ENCODE measurements at regions not wholly inside any gene's neighbourhood (a gene's known extent, or its start where the extent isn't known, plus 50 kb on each side); places are given as distances from the start of the nearest gene placed in this dataset.

- Histone ChIP-seq H3K79me2 (ENCODE audit: insufficient read depth, low read length) (no peaks in the 10 kb centered on the region), H3K27me3 (ENCODE audit: insufficient read depth, low read length) (no peaks in the 10 kb centered on the region), H3K4me3 (ENCODE audit: insufficient read depth, low read length) (no peak overlapping the region), H4K20me1 (ENCODE audit: insufficient read depth, low read length) (no peaks in the 10 kb centered on the region), H2AFZ (ENCODE audit: low read length) (no peak overlapping the region), H3K36me3 (ENCODE audit: insufficient read depth, low read length) (no peaks in the 10 kb centered on the region), H3K4me1 (ENCODE audit: insufficient read depth, low read length) (no peaks in the 10 kb centered on the region), H3K9me3 (ENCODE audit: low read depth, low read length) (no peaks in the 10 kb centered on the region), H3K4me2 (ENCODE audit: insufficient read depth, low read length) (no peak overlapping the region), H3K27ac (ENCODE audit: low read depth, low read length) (no peak overlapping the region)
- TF ChIP-seq, protein P1, sequence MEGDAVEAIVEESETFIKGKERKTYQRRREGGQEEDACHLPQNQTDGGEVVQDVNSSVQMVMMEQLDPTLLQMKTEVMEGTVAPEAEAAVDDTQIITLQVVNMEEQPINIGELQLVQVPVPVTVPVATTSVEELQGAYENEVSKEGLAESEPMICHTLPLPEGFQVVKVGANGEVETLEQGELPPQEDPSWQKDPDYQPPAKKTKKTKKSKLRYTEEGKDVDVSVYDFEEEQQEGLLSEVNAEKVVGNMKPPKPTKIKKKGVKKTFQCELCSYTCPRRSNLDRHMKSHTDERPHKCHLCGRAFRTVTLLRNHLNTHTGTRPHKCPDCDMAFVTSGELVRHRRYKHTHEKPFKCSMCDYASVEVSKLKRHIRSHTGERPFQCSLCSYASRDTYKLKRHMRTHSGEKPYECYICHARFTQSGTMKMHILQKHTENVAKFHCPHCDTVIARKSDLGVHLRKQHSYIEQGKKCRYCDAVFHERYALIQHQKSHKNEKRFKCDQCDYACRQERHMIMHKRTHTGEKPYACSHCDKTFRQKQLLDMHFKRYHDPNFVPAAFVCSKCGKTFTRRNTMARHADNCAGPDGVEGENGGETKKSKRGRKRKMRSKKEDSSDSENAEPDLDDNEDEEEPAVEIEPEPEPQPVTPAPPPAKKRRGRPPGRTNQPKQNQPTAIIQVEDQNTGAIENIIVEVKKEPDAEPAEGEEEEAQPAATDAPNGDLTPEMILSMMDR (IDR thresholded peaks at IDR 0.05; ENCODE audit: extremely low read depth, low read depth, low read length), result no peak
- no peak for DNase-seq (ENCODE audit: insufficient read length, low spot score, missing footprints)
Measured at GRCh38 chr11:36848660-36849059, 250.6 kb upstream of the RAG2 start.

DNA sequence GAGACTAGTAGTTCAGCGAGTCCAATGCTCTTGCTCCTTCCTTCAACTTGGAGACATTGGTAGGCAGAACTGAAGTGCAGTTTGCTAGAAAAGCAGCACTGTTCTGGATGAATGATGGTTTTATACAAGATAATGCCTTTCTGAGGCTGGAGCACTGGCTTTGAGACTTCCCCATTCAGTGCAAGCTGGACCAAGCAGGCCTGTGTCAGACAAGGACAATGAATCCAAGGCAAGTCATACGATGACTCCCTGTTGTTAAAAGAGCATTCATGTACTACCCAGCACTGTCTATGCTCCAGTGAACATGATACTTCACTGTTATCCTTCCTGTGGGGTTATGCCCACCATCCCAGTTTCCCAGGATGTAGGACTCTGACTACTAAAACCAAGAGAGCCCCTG, 242.3 kb upstream of the RAG2 start:
- Histone ChIP-seq H3K36me3 (ENCODE audit: insufficient read depth, low read length) (no peaks in the 10 kb centered on the region), H3K9me3 (ENCODE audit: low read depth, low read length) (peaks cover 3% of the 10 kb centered on the region), H3K4me1 (ENCODE audit: insufficient read depth, low read length) (no peaks in the 10 kb centered on the region), H3K79me2 (ENCODE audit: insufficient read depth, low read length) (no peaks in the 10 kb centered on the region), H2AFZ (ENCODE audit: low read length) (no peak overlapping the region), H3K4me2 (ENCODE audit: insufficient read depth, low read length) (no peak overlapping the region), H3K27ac (ENCODE audit: low read depth, low read length) (no peak overlapping the region), H4K20me1 (ENCODE audit: insufficient read depth, low read length) (no peaks in the 10 kb centered on the region), H3K27me3 (ENCODE audit: insufficient read depth, low read length) (no peaks in the 10 kb centered on the region), H3K4me3 (ENCODE audit: insufficient read depth, low read length) (no peak overlapping the region)
- TF ChIP-seq, protein P1 (IDR thresholded peaks at IDR 0.05; ENCODE audit: extremely low read depth, low read depth, low read length), result no peak
- no peak for DNase-seq (ENCODE audit: insufficient read length, low spot score, missing footprints)

GRCh38 chr11:36837831-36838437, 239.9 kb upstream of the RAG2 start:
- H3K4me2 ChIP-seq (ENCODE audit: insufficient read depth, low read length), result no peak overlapping the region
- H3K4me3 ChIP-seq (ENCODE audit: insufficient read depth, low read length), result no peak overlapping the region
- TF ChIP-seq, protein P1 (IDR thresholded peaks at IDR 0.05; ENCODE audit: extremely low read depth, low read depth, low read length), result no peak
- H3K4me1 ChIP-seq (ENCODE audit: insufficient read depth, low read length), result no peaks in the 10 kb centered on the region
- no peaks in the 10 kb centered on the region for H3K36me3 ChIP-seq (ENCODE audit: insufficient read depth, low read length)
- H3K27ac ChIP-seq (ENCODE audit: low read depth, low read length), result no peak overlapping the region
- no peaks in the 10 kb centered on the region for H4K20me1 ChIP-seq (ENCODE audit: insufficient read depth, low read length)
- no peak overlapping the region for H2AFZ ChIP-seq (ENCODE audit: low read length)
- no peaks in the 10 kb centered on the region for H3K79me2 ChIP-seq (ENCODE audit: insufficient read depth, low read length)
- DNase-seq (ENCODE audit: insufficient read length, low spot score, missing footprints), result no peak
- no peaks in the 10 kb centered on the region for H3K27me3 ChIP-seq (ENCODE audit: insufficient read depth, low read length)
- peaks cover 3% of the 10 kb centered on the region for H3K9me3 ChIP-seq (ENCODE audit: low read depth, low read length)

- no peak overlapping the region for H3K27ac ChIP-seq (ENCODE audit: low read depth, low read length)
- no peaks in the 10 kb centered on the region for H4K20me1 ChIP-seq (ENCODE audit: insufficient read depth, low read length)
- no peaks in the 10 kb centered on the region for H3K36me3 ChIP-seq (ENCODE audit: insufficient read depth, low read length)
- H3K4me3 ChIP-seq (ENCODE audit: insufficient read depth, low read length), result no peak overlapping the region
- DNase-seq (ENCODE audit: insufficient read length, low spot score, missing footprints), result no peak
- TF ChIP-seq, protein P1 (IDR thresholded peaks at IDR 0.05; ENCODE audit: extremely low read depth, low read depth, low read length), result no peak
- H3K4me2 ChIP-seq (ENCODE audit: insufficient read depth, low read length), result no peak overlapping the region
- H3K79me2 ChIP-seq (ENCODE audit: insufficient read depth, low read length), result no peaks in the 10 kb centered on the region
- no peaks in the 10 kb centered on the region for H3K27me3 ChIP-seq (ENCODE audit: insufficient read depth, low read length)
- no peaks in the 10 kb centered on the region for H3K4me1 ChIP-seq (ENCODE audit: insufficient read depth, low read length)
- H2AFZ ChIP-seq (ENCODE audit: low read length), result no peak overlapping the region
- no peaks in the 10 kb centered on the region for H3K9me3 ChIP-seq (ENCODE audit: low read depth, low read length)
Measured at GRCh38 chr11:36825251-36825650, 227.2 kb upstream of the RAG2 start.

All from osteoblast (primary cell).